HG03039 (cell line): ENCODE measurements at regions not wholly inside any gene's neighbourhood (a gene's known extent, or its start where the extent isn't known, plus 50 kb on each side); places are given as distances from the start of the nearest gene placed in this dataset.

Source experiments
- ATAC-seq: cut with Tn5 transposase; IDR thresholded peaks from one replicate; pipeline ENCODE4 v1.9.1; 2021; ENCODE audit warnings: mild to moderate bottlenecking, moderate library complexity; ENCODE audit not compliant: unreplicated experiment

DNA sequence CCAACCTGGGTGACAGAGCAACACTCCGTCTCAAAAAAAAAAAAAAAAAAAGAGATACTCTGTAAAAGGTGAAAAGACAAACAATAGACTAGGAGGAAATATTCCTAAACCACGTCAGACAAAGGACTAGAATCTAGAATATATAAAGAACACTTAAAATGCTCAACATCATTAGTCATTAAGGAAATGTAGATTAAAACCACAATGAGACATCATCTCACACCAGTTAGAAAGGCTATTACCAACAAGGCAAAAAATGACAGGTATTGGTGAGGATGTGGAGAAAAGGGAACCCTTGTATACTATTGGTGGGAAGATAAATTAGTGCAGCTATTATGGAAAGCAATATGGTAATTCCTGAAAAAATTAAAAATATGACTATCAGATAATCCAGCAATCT is 903.1 kb upstream of the SOX9 start:
- ATAC-seq: no peak

DNA sequence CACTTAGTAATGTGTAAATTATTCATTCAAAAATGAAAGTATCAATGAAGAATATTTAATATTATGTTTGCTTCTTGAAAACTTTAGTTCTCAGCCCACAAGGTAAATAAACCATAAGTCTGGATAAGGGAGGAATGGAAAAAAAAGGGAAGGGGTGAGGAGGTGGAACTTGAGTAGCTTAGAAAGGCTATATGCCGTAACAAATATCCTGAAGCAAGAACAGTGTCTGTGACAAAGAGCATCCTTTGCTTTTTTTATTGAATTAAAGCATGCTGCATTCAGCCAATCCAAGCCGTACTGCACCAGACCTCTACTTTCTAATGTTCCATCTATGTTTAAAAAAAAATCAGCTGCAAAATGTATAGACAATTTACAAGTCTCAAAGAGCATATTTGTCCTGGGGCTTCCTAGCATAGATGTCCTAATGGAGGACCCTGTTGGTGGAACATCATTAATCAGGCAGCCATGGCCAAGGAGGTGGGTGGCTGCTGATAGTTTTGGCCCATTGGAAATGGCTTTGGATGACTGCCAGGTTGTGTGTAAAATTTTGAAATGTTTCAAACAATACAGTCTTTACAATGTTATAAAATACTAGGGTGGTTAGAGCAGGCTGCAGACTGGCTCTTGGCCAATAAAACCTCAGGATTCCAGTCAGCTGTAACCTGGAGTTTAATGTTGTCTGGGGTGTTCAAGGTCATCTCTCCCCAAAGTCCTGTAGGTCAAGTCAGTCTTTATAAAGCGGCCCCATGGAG is 895.8 kb upstream of the SOX9 start:
- no peak for ATAC-seq

DNA sequence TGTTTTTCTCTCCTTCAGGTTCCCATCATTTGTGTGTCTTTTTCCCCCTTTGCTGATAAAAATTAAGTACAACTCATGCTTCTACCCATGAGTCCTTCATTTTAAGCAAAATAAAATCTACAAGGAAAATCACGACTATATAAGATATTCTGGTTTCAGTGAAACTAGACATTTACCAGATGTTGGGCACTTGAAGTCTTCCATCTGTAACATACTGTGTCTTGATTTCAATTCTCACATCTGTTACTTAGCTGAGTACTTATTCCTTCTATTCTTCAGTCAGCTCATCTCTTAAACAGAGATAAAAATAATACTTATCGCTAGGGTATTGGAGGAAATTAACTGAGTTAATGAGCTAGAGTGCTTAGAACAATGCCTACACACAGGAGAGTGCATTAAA is 893.0 kb upstream of the SOX9 start:
- no peak for ATAC-seq

DNA sequence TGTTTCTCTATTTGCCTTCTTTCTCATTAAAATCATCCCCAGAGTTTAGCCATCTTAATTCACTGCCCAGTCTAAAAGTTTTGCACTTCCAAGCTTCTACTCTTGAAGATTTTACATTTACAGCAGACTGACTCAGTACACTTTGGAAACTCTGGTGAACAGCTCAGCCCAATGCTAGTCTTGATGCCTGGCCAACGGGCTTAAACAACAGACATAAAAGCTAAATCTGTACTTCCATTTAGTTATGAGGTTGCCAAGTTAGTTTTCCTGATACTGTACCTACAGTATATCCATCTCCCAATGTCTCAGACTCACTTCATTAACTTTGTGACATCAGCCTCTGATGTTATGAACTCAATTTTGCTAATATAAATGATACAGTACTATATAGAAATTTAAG is 891.8 kb upstream of the SOX9 start:
- no peak for ATAC-seq

DNA sequence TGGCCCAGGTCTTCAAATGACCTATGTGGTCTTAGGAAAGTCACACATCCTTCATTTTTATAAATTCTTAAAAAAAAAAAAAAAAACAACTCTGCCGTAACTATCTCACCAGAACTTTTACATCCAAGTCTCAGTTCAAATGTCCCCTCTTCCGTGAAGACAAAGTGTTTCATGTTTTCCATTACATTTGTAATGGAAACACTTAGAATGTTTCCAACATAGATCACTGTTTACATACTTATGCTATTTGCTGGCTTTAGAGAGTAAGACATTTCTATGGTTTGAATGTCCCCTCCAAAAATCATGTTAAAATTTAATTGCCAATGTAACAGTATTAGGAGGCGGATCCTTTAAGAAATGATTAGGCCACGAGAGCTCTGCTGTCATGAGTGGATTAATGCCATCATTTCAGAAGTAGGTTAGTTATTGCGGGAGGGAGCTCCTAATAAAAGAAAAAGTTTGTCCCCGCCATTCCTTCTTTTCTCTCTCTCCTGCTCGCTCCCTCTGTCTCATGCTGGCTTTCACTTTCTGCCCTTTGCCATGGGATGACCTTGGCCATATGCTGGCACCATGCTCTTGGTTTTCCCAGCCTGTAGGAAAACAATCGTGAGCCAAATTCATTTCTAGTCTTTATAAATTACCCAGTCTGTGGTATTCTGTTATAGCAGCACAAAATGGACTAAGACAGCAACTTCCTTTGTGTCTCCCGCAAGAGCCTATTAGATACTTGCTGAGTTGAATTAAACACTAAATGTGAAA is 887.8 kb upstream of the SOX9 start:
- no peak for ATAC-seq

DNA sequence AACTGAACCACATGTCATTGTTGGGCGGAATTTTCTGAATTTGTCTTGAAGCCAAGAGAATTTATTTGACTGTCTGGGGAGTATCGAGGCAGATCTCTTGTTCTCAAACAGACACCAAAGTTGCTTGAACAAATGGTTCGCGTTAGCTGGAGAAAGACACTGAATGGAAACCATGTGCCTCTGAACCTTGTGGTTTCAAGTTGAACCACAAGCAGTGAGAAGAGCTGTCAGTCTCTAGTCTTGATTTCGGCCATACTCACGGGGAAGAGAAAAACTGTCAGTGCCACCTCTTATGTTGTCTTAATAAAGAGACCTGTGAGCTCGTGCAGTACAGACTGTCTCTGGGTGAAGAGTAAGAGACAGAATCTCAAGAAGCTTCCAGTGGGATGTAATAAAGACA is 886.5 kb upstream of the SOX9 start:
- no peak for ATAC-seq

DNA sequence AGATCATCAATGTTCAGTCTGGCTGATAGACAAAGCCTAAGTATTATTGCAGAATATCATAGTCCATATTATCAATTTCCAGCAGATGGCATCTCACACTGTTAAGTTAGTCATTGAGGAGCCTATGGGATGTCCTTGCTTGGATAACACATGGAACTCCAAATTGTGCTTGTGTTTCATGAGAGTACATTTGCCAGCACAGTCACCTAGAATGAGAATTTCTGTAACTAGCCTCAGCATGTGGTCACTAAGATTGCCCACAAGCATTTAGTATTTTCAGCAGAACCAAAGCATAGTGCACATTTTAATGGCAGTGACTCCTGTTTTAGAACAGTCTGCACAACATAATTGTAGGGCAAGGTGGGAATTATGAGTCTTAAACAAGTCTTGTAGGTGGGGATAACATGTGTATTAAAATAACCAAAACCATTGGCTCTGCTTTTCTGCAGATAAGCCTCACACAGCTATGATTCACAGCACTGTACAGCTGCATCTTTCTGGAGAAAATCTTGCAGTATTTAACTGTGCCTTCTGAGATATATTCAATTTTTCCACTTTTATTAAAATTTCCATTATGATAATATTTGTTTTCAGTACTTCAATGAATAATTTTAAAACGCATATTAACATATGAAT is 882.8 kb upstream of the SOX9 start:
- no peak for ATAC-seq

DNA sequence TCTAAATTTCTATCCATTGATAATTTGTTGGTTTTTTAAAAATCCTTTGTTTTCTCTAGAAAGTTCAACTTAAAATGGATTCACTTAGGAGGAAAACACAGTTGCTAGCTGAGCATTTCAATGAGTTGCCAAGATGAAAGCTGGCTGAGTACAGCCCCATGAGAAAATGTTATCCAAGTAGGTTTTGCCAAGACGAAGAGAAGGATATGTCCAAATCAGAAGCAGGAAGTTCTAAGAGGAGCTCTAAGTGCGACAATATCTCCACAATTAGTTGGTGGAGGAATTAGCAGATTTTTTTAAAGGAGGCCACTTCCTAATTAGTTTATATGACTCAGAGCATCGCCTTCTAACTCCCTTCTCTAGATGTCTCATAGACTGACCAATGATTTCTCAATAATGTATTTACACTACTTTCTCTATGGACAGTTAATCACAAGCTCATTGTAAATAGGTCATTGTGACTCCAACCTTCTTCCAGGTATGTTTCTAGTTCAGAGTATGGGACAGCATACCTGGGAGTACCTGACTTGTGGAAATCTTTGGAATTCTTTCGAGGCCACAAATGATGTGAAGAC is 873.3 kb upstream of the SOX9 start:
- ATAC-seq: no peak

DNA sequence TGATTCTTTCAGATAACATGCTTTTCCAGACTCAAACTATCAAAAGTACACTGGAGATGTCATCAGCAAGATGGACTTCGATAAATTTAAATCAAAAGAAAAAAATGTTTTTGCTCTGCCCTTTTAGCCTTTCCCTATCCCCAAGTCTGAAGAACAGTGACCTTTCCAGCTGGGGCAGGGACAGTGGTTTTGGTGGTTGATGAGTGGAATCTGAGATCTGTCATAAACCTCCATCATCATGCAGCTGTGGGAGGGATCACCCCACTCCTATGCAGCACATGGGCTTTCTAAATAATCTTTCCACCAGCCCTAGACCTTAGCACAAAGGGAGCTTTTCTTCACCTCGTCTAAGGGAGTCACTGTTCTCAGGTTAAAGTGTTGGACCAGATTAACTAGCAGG is 869.5 kb upstream of the SOX9 start:
- ATAC-seq: no peak

DNA sequence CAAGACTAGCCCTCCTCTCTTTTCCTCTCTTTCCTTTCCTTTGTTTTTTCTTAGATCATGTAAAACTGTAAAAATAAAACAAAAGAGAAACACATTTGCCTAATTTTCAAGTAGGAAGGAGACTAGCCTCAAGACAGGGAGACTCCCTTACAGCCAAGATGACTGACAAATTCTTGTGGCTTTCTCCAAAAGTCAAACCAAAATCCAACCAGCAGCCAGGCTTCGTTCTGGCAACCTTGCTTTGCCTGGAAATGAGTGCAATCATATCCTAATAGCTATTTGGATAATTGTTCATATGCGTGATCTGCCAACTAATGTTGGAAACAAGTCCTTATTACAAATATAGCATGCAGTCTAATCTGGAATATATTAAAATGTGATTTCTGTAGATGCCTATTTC is 868.9 kb upstream of the SOX9 start:
- no peak for ATAC-seq

DNA sequence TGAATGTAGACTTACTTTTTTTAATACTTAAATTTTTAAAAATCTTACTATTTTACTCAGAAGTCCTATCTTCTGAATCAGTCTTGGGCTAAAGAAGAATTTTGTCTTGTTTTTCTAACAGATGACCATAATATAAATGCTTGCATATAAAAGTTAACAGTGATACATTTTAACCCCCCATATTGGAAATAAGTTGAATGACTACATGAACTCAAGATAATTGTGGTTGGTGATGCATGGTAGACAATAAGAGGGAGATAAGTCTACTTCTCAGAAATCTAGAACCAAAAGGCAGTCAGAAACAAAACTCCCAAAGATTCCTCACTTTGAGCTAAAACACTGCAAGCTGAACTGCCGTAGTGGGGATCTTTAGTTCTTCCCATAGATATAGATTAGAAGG is 868.4 kb upstream of the SOX9 start:
- no peak for ATAC-seq

DNA sequence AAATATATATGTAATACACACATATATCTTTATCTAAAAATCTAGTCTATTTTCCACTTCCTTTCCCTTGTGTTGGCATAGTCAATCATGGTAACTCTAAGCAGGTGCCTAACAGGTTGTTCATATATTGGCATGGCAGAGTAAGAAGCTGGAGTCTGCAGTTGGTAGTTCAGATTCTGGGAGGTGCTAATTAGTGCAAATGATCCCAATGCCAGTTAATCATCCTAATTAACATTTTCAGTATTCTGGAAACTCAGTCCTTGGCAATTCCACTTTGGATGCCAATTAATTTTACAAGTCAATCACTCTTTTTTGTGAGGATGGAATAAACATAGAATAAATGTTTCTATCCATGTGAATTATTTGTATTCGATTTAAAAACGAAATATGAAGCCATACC is 863.7 kb upstream of the SOX9 start:
- ATAC-seq: no peak

DNA sequence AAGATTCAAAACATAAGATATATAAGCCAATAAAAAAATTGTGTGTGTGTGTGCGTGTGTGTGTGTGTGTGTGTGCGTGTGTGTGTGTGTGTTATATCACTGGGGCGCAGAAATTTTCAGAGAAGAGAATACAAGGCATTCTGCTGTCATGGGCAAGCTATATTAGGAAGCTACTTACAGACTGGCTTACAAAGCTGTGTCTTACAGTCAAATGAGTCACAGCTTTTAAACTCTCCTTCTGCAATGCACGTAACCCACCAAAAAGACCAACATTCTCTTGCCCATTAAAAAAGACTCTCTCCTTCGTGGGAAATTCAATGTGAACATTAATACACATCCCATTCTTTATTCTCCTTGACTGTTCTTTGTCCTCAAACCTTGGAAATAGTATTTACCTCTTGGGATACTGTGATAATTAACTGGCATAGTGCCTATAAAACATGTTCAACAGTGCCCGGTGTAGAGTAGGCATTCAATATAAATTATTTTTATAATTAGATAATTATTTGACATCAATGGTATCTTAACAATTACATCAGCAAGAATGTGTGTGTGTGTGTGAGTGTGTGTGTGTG is 860.4 kb upstream of the SOX9 start:
- no peak for ATAC-seq

DNA sequence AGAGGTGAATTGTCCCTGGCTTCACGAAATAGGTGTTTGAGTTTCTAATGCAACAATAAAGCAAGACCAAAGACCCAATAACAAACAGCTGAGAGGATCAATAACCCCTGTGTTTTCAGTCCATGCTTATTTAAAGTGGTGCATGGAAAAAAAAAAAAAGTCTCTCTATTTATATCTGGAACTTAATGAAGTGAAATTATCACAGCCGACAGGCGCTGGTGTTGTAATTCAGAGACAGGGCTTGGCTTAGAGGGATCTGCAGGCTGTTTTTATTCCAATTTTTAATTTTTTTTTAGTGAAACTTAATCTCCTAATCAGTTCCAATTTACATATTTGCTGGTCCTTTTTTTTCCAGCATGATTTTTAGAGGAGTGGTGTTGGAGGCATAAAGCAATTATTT is 858.2 kb upstream of the SOX9 start:
- ATAC-seq: no peak

DNA sequence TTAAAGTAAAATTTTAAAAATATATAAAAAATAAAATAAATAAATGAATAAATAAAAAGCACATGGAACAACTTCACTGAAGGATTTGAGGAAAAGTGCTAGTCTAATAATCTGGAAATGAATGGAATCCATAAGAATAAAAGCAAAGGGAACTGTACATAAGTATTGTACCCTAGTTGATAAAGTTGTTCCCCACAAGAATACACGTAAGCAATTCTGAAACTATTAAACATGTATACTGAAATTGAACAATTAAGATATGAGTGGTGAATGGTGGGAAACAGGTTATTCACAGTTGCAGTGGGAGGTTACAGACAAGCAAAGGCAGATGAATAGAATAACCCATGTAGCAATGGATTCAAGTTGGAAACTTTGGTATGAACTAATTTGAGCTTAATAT is 853.2 kb upstream of the SOX9 start:
- ATAC-seq: no peak

DNA sequence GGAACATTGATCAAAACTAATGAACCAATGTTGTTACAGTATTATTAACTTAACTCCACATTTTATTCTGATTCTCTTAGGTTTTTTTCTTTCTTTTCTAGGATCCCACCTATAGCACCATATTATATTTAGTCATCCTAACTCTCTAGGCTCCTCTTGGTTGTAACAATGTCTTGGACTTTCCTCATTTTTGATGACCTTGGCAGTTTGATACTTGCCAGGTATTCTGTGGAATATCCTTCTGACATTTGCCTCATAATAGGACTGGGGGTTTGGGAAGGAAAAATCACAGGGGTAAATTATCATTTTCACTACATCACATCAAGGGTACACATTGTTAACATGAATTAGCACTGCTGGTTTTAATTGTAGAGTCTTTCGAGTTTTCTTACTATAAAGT is 851.6 kb upstream of the SOX9 start:
- ATAC-seq: no peak

DNA sequence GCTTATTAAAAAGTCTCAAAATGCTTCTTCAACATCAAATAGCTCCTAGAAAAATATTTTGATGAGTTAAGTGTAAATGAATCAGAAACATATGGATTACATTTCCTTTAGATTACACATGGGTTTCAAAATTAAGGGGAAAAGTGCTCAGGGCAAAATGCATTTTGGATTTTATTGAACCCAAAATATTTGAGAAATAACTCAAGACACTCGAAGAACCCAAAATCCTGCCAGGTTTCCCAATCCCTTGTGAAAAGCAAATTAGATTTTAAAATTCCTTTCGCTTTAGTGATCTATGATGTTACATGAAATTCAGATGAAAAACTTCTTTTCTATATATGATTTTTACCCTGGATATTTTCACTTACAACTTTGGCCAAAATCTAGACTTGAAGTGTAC is 847.4 kb upstream of the SOX9 start:
- no peak for ATAC-seq

DNA sequence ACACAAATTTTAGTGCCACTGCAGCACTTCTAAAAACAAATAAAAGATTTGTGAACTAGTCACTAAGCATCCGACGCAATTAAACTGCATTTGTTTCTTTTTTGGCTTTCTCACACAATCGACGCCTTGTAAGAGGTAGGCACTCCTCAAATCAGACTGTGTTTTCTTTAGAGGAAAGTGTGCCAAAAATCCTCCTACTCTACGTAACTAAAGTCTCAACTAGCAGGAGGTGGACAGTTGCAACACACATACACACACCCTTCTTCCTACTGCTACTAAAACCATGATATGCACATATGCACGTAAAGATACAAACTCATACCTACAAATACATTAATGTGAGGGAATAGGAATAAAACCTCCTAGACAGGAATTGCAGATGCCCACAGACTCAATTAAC is 844.7 kb upstream of the SOX9 start:
- no peak for ATAC-seq

DNA sequence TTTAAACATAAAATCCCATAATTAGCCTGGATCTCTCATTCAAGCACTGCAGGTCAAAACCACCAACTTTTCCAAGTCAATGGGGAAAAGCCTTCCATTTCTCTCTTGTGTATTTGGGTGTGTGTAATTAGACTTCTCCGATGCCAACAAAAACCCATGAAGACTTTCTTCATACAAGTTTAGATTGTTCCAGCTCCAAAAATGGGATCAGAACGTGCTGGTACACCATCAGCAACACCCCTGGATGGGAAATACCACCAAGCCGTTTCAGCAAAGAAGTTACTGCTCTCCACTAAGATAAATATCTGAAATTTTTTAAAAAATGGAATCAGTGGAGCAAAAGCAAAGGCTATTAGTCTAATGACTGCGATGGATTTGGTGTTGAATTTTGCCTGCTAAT is 837.3 kb upstream of the SOX9 start:
- no peak for ATAC-seq

DNA sequence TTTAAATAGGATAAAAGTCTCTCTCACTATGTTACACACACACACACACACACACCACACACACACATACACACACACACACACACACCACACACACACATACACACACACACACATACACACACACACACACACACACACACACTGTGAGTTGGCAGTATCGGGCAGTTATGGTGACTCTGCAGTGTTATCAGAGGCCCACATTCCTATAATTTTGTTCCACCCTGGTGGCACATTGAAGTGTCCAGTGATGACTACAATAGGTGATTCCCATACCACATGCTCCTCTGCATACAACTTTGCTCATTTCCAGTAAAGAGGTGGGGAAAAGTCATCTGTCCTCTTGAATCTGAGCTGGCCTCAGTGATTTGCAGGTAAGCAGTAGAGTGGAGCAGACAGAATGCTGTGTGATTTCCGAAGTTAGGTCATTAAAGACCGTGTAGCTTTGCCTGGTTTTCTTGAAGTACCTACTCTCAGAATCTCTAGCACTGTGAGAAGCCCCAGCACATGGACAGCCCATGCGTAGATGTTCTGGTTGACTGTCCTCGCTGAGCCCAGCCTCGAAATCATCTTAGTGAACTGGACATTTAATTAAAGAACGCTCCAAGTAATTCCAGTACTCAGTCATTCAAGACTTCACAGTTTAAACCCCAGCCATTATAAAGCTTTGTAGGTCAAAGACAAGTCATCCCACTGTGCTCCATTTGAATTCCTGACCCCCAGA is 836.6 kb upstream of the SOX9 start:
- no peak for ATAC-seq

DNA sequence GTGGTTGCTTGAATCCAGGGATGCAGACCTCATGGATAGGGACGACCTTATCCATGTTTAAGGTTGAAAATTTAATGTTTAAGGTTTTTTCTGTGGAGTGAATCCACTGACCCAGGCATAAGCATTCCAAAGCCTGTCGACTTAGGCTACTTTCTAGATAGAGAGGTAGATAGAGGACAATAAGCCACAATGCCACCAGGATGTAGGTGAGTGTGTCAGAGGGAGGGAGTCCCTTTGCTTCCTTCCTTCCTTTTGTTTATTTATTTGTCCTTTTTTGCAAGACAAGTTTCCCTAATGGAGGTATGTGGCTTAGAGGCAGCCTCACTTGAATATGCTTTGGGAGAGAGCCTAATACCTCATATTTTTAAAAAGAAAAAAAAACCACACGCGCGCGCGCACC is 834.2 kb upstream of the SOX9 start:
- no peak for ATAC-seq
